HG03108 (cell line): ENCODE measurements at regions not wholly inside any gene's neighbourhood (a gene's known extent, or its start where the extent isn't known, plus 50 kb on each side); places are given as distances from the start of the nearest gene placed in this dataset.

Source experiments
- ATAC-seq: cut with Tn5 transposase; IDR thresholded peaks from one replicate; pipeline ENCODE4 v1.9.1; 2021; ENCODE audit warnings: moderate library complexity; ENCODE audit not compliant: unreplicated experiment

DNA sequence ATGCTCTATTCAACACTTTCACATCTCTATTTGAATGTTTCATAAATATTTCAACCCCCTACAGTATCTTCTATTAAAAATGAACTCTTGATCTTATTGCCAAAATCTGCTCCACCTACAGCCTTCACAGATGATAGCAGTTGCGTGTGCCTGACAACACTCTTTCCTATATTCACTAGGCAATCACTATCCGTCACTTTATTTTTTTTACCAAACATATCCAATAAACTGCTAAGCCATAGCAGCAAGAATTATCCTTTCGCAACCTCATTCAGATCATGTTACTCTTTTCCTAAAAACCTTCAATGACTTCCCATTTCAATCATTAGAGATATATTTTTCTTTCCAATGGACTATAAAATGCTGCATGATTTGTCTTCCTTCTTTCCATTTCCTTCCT is 629.8 kb upstream of the PCDH9 start:
- no peak for ATAC-seq

DNA sequence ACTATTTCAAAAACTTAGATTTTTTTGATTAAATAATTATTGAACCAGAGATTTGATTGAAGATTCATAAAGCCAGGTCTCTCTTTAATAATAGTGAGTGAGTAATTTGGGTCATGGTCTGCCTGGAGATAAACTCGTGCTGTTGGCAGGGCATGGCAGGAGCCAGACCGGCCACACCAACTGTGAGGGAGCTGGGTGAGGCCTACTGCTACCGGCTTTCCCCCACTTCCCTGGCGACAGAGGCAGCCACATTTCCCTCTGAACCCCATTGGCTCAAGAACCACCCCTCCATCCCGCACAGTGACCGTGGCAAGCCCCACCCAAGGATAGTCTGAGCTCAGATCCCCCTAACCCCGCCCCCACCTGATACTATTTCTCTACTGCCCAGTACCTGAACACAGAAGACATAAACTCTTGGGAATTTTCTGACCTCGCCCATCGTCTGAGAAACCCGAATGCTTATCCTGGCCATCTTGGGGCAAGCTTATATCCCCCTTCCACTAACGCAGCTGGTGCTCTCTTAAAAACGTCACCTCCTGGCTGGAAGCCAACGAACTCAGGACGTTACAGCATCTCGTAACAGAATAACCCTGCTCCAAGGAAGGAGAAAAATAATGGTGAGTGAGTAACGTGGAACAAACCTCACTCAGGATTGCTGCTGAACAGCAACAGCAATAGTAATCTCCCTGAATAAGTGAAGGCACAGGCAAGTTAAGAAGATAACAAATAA is 627.6 kb upstream of the PCDH9 start:
- ATAC-seq = no peak

GRCh38 chr13:67856955-67857354 is 626.8 kb upstream of the PCDH9 start:
- no peak for ATAC-seq

GRCh38 chr13:67855741-67856238 is 625.7 kb upstream of the PCDH9 start:
- ATAC-seq = no peak

GRCh38 chr13:67854990-67855389 is 624.9 kb upstream of the PCDH9 start:
- no peak for ATAC-seq

GRCh38 chr13:67844574-67844973 is 614.4 kb upstream of the PCDH9 start:
- ATAC-seq = no peak

DNA sequence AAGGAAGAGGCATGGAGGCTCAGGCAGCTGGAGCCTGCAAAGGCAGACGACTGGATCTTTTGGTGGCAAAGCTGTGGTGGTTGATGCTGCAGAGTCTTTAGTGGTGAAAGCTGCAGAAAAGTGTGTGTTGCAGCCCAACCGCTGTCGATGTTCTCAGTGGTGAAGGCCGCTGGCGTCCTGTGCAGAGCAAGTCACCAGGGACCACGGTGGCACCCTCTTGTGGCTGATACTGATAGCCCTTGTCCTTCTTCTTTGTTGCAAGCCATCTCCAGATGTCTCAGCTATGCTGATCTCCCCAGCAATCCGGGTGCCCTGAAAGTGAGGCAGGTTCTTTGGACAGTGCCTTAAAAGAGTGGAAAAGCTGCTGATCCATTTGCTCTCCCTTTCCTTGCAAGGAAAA is 610.9 kb upstream of the PCDH9 start:
- no peak for ATAC-seq

DNA sequence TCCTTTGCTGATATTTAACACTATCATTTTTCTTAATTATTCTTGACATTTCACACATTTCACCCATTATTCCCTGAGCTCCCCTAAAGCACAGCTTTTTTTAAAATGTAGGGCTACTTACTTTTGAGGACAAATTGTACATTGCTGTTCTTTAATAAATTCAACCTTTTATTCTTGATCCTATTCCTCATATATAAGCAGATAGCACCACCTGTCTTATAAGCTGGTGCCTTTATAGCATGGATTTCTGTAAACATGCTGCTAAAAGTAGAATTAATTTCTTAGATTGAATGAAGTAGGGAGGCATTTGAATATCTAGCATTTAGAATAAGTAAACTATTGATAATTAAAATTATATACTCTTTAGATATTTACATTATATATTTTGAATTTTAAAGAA is 603.4 kb upstream of the PCDH9 start:
- ATAC-seq = no peak

GRCh38 chr13:67829641-67830040 is 599.5 kb upstream of the PCDH9 start:
- ATAC-seq = no peak

DNA sequence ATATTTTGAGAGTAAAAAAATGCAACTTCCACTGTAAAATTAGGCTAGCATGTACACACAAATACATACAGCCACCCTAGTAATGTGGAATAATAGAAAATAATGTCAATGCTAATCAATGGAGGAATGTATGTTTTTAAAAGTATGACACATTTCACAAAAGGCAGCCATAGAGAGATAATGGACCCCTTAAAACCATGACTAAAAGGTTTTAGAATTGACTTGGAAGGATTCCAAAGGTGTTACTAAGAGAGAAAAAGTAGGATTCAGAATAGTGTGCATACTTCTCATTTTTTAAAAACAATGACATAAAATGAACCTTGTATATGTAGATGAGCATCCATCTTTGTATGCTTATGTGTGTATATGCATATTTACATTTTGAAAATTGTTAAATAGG is 597.9 kb upstream of the PCDH9 start:
- no peak for ATAC-seq

- ATAC-seq = no peak
Observed at GRCh38 chr13:67821606-67822005, 591.5 kb upstream of the PCDH9 start.

- no peak for ATAC-seq
Observed at GRCh38 chr13:67806796-67807195, 576.7 kb upstream of the PCDH9 start.

GRCh38 chr13:67803118-67803517 is 573.0 kb upstream of the PCDH9 start:
- ATAC-seq = no peak

DNA sequence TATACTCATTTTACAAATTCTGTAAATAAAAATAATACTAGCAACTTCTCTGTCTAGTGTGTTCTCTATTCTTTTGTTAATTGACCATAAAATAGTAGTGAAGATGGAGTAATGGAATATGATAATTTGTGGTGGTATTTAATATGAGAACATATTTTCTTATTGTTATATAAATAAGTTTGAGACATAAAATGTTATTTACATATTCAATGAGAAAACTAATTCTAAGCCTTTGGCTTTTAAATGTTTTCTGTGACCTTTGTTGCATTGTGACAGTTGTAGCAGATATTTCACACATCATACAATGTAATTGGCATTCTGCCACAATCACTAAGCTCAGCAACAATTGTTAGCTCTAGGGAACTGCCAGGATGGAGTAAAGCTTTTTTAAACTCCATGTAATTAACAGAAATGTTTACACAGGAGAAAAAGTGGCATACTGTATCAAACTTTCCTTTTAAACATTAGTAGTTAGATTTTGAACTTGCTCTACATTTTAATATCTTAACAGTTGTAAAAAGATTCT is 562.1 kb upstream of the PCDH9 start:
- ATAC-seq = no peak

- no peak for ATAC-seq
Observed at GRCh38 chr13:67791047-67791446, 560.9 kb upstream of the PCDH9 start.

- ATAC-seq = no peak
Observed at GRCh38 chr13:67776151-67776550, 546.0 kb upstream of the PCDH9 start.

DNA sequence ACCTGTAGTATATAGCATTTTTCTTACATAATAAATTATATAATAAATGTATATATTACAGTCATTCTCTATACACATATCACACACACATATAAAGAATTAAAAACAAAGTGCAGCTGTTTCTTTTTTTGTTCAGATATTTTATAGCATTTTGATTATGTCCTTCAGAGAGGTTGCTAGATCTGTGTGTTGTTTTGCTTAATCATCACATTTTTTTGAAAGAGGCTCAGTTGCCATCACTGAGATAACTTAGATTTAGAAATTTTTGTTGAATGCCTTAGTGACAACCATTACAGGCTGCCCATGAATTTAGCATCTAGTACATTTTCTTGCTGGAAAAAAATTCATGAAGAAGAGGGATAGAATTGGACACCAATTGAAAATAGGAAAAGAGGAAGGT is 545.2 kb upstream of the PCDH9 start:
- ATAC-seq = no peak

- ATAC-seq = no peak
Observed at GRCh38 chr13:67772807-67773453, 542.8 kb upstream of the PCDH9 start.

- no peak for ATAC-seq
Observed at GRCh38 chr13:67771106-67771505, 541.0 kb upstream of the PCDH9 start.

- no peak for ATAC-seq
Observed at GRCh38 chr13:67769987-67770341, 539.8 kb upstream of the PCDH9 start.

DNA sequence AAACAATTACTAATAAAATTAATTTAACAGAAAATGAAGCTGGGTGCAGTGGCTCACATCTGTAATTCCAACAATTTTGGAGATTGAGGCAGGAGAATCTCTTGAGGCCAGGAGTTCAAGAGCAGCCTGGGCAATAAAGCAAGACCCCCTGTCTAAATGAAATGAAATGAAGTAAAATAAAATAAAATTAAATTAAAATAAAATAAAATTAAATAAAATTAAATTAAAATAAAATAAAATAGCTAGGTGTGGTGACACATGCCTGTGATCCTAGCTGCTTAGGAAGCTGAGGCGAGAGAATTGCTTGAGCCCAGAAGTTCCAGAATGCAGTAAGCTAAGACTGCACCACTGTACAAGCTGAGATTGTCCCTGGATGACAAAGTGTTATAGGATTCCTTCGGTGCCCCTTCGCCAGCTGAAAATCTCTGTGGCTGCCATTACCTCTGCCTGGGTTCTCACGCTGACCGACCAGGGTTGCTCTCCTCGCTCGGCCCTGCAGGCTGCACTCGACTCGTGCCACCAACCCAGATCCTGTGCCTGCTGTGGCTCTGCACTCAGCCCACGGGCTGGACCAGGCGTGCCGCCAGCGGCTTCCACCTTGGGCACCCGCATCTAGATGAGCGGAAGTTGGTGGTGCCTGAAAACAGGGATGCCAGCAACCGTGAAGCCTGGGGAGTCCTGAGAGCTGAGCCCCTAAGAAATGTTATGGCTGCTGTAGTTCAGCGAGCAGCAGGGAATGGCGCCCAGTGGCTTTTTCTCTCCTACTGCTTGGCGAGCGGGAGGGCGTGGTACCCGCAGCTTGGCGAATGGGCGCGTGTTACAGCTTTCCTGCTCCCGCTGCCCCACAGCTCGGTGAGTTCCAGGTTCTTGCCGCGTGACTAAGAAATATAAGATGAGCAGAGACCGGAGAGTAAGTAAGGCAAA is 539.2 kb upstream of the PCDH9 start:
- ATAC-seq = no peak
